Ishikawa (cell line): ENCODE measurements at regions not wholly inside any gene's neighbourhood (a gene's known extent, or its start where the extent isn't known, plus 50 kb on each side); places are given as distances from the start of the nearest gene placed in this dataset.

Source experiments
- CEBPB ChIP-seq: IDR thresholded peaks from 2 replicates; pipeline ENCODE4 v1.6.1; 2012
- CREB1 ChIP-seq: IDR thresholded peaks from 2 replicates; pipeline ENCODE4 v1.6.1; 2012; ENCODE audit warnings: low read depth
- EGR1 ChIP-seq: IDR thresholded peaks from 2 replicates; pipeline ENCODE4 v1.6.1; 2012
- EP300 ChIP-seq: IDR thresholded peaks from 2 replicates; pipeline ENCODE4 v1.6.1; 2012; ENCODE audit warnings: borderline replicate concordance
- NFIC ChIP-seq: IDR thresholded peaks from 2 replicates; pipeline ENCODE4 v1.6.1; 2012
- RAD21 ChIP-seq: IDR thresholded peaks from 2 replicates; pipeline ENCODE4 v1.6.1; 2012; ENCODE audit warnings: low read depth
- TAF1 ChIP-seq: IDR thresholded peaks from 2 replicates; pipeline ENCODE4 v1.6.1; 2012; ENCODE audit warnings: low read depth, mild to moderate bottlenecking
- TCF12 ChIP-seq: IDR thresholded peaks from 2 replicates; pipeline ENCODE4 v1.6.1; 2012; ENCODE audit warnings: low read depth
- TEAD4 ChIP-seq: IDR thresholded peaks from 2 replicates; pipeline ENCODE4 v1.6.1; 2012
- YY1 ChIP-seq: IDR thresholded peaks from 2 replicates; pipeline ENCODE4 v1.6.1; 2012; ENCODE audit warnings: low read depth
- ZBTB7A ChIP-seq: IDR thresholded peaks from 2 replicates; pipeline ENCODE4 v1.6.1; 2012; ENCODE audit warnings: low read depth
- TF ChIP-seq, protein P1 (sequence below): IDR thresholded peaks from 2 replicates; pipeline ENCODE4 v1.6.1; 2012; ENCODE audit warnings: low read depth, mild to moderate bottlenecking
- TF ChIP-seq, protein P2 (sequence below): IDR thresholded peaks from 2 replicates; pipeline ENCODE4 v1.6.1; 2012
- TF ChIP-seq, protein P3 (sequence below): IDR thresholded peaks from 2 replicates; pipeline ENCODE4 v1.6.1; 2012

DNA sequence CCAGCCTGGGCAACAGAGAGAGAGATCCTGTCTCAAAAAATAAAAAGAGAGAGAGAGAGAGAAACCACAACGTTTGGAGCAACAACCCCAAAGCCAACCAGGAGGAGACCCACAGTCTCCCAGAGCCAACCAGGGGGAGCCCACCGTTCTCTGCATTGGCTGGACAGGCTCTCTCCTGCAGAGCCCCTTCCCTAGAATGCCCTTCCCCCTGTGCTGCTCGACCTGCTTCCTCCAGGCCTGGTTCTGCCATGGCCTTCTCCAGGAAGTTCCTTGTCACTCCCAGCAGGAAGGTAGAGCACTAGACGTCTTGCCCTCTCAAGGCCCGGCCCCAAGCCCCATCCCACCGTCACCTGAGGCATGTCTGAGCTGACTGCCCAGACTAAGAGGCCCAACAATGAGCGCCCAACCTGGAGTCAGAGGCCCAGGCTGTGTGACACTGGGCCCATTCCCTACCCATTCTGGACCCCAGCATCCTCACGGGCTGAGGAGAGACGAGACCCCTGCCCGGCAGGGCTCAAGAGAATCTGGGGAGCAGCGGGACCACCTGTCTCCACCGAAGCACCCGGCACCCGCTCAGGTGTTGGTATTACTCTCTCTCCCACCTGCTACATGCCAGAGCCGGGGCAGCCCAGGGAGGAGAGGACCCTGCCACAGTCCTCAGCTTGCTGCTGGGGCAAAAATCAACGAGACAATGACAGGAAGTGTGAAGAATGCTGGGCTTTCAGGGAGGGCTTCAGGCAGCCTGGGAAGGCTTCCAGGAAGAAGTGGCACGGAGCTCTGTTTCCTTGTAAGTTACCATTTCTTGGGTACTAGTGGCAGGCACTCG lies 61.2 kb downstream of the DIO3 start:
- TF ChIP-seq CREB1 (no peak), EP300 (no peak), ZBTB7A (no peak), TCF12 (no peak), EGR1 (no peak)
- TF ChIP-seq, protein P1, sequence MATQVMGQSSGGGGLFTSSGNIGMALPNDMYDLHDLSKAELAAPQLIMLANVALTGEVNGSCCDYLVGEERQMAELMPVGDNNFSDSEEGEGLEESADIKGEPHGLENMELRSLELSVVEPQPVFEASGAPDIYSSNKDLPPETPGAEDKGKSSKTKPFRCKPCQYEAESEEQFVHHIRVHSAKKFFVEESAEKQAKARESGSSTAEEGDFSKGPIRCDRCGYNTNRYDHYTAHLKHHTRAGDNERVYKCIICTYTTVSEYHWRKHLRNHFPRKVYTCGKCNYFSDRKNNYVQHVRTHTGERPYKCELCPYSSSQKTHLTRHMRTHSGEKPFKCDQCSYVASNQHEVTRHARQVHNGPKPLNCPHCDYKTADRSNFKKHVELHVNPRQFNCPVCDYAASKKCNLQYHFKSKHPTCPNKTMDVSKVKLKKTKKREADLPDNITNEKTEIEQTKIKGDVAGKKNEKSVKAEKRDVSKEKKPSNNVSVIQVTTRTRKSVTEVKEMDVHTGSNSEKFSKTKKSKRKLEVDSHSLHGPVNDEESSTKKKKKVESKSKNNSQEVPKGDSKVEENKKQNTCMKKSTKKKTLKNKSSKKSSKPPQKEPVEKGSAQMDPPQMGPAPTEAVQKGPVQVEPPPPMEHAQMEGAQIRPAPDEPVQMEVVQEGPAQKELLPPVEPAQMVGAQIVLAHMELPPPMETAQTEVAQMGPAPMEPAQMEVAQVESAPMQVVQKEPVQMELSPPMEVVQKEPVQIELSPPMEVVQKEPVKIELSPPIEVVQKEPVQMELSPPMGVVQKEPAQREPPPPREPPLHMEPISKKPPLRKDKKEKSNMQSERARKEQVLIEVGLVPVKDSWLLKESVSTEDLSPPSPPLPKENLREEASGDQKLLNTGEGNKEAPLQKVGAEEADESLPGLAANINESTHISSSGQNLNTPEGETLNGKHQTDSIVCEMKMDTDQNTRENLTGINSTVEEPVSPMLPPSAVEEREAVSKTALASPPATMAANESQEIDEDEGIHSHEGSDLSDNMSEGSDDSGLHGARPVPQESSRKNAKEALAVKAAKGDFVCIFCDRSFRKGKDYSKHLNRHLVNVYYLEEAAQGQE, result no peak
- TF ChIP-seq, protein P2, sequence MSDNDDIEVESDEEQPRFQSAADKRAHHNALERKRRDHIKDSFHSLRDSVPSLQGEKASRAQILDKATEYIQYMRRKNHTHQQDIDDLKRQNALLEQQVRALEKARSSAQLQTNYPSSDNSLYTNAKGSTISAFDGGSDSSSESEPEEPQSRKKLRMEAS, result no peak

DNA sequence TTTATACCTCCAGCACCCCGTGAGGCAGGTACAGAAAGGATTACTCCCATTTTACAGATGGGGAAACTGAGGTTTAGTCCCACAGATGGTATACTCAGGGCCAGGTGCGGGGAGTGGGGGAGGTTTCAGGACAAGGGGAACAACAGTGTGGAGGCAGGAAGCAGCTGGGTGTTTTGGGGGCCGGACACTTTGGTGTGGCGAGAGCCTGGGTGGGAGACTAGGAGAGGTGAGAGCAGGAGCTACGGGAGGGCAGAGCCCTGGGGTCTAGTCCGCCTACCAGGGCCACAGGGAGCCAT lies 61.7 kb downstream of the DIO3 start:
- TF ChIP-seq, protein P1, result no peak
- TF ChIP-seq RAD21, result no peak
- no peak for TF ChIP-seq TEAD4
- TF ChIP-seq EP300, result no peak
- TF ChIP-seq EGR1, result no peak
- no peak for TF ChIP-seq TCF12
- no peak for TF ChIP-seq NFIC
- no peak for TF ChIP-seq CEBPB
- TF ChIP-seq, protein P3, sequence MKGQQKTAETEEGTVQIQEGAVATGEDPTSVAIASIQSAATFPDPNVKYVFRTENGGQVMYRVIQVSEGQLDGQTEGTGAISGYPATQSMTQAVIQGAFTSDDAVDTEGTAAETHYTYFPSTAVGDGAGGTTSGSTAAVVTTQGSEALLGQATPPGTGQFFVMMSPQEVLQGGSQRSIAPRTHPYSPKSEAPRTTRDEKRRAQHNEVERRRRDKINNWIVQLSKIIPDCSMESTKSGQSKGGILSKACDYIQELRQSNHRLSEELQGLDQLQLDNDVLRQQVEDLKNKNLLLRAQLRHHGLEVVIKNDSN, result no peak
- no peak for TF ChIP-seq ZBTB7A
- TF ChIP-seq, protein P2, result no peak

DNA sequence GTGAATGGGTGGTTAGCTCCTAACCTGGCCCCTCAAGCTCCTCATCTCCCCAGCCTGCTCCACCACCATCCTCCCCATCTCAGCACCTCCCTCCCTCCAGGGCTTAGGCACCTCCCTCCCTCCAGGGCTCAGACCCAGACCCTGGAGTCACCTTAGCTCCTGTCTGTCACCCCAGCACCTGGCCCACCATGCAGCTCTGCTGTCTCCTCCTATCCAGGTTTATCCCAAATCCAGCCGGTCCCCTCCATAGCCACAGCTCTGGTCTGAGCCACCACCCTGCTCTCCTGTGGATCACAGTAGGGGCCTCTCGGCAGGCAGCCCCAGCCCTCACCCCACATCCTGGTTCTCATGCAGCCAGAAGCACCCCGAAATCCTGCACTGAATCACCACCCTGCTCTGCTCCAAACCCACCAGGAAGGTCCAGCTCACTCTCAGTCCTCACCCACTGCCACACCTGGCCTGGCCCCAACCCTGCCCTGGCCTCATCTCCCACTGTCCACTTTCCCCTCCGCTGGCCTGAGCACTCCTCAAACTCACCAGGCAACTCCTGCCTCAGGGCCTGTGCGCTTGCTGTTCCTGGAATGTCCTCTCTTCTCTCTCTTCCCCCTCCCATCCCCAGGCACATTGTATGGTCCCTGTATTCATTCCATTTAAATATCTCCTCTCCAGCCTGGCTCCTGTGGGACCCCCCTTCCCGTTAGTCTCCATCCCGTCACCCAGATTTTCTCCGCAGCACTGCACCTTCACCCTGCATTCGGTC lies 62.6 kb downstream of the DIO3 start:
- TF ChIP-seq ZBTB7A (no peak), CREB1 (no peak), RAD21 (no peak), YY1 (no peak), TAF1 (no peak), TCF12 (no peak), CEBPB (no peak)
- TF ChIP-seq, protein P1, result no peak
- TF ChIP-seq, protein P3, result no peak

DNA sequence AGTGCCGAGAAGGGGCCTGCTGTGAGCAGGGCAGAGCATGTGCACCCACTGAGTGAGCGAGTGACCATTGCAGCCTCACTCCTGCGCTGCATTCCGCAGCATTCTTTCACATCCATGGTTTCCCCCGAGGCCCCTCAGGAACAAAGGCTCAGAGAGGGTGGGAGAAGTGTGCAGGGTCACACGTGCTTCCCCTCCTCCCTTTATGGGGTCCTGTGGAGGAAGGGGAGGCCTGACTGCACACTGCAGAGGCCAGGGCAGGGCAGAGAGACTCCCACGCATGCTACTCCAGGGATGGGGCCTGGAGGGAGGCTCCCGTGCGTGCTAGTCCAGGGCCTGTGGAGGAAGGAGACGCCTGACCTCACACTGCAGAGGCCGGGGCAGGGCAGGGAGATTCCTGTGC lies 63.2 kb downstream of the DIO3 start:
- TF ChIP-seq EGR1, result no peak
- no peak for TF ChIP-seq CEBPB
- TF ChIP-seq, protein P3, result no peak
